ENCODE measurements at regions not wholly inside any gene's neighbourhood (a gene's known extent, or its start where the extent isn't known, plus 50 kb on each side); places are given as distances from the start of the nearest gene placed in this dataset.

- TF ChIP-seq, protein P1, sequence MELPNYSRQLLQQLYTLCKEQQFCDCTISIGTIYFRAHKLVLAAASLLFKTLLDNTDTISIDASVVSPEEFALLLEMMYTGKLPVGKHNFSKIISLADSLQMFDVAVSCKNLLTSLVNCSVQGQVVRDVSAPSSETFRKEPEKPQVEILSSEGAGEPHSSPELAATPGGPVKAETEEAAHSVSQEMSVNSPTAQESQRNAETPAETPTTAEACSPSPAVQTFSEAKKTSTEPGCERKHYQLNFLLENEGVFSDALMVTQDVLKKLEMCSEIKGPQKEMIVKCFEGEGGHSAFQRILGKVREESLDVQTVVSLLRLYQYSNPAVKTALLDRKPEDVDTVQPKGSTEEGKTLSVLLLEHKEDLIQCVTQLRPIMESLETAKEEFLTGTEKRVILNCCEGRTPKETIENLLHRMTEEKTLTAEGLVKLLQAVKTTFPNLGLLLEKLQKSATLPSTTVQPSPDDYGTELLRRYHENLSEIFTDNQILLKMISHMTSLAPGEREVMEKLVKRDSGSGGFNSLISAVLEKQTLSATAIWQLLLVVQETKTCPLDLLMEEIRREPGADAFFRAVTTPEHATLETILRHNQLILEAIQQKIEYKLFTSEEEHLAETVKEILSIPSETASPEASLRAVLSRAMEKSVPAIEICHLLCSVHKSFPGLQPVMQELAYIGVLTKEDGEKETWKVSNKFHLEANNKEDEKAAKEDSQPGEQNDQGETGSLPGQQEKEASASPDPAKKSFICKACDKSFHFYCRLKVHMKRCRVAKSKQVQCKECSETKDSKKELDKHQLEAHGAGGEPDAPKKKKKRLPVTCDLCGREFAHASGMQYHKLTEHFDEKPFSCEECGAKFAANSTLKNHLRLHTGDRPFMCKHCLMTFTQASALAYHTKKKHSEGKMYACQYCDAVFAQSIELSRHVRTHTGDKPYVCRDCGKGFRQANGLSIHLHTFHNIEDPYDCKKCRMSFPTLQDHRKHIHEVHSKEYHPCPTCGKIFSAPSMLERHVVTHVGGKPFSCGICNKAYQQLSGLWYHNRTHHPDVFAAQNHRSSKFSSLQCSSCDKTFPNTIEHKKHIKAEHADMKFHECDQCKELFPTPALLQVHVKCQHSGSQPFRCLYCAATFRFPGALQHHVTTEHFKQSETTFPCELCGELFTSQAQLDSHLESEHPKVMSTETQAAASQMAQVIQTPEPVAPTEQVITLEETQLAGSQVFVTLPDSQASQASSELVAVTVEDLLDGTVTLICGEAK (IDR thresholded peaks at IDR 0.05; ENCODE audit: borderline replicate concordance), result no peak
- TF ChIP-seq PAX5 (IDR thresholded peaks at IDR 0.05; ENCODE audit: borderline replicate concordance, low read depth, low read length) (no peak), MTA3 (IDR thresholded peaks at IDR 0.05; ENCODE audit: borderline replicate concordance, low read length) (no peak), TAF1 (IDR thresholded peaks at IDR 0.05; ENCODE audit: borderline replicate concordance, low read depth, low read length) (no peak), ZBTB4 (CRISPR knock-in tag; IDR thresholded peaks at IDR 0.05) (no peak), JUNB (IDR thresholded peaks at IDR 0.05) (no peak), NBN (IDR thresholded peaks at IDR 0.05) (no peak), YBX1 (IDR thresholded peaks at IDR 0.05) (no peak), NFXL1 (IDR thresholded peaks at IDR 0.05; ENCODE audit: borderline replicate concordance) (no peak), HDGF (IDR thresholded peaks at IDR 0.05) (no peak)
Measured at GRCh38 chr20:56748476-56749377, 119.6 kb downstream of the TFAP2C start (continued).
